Myocyte (in vitro differentiated cells): ENCODE measurements at regions not wholly inside any gene's neighbourhood (a gene's known extent, or its start where the extent isn't known, plus 50 kb on each side); places are given as distances from the start of the nearest gene placed in this dataset.
"Not testable (repeated sequence)": the region's sequence is repeated elsewhere in the genome, so short reads cannot be mapped to it uniquely, and the experiment has no call there.

Experiments used
- DNase-seq: peaks from one replicate; pipeline ENCODE4 v3.0.0-alpha.2; 2012; ENCODE audit warnings: low read depth

DNA sequence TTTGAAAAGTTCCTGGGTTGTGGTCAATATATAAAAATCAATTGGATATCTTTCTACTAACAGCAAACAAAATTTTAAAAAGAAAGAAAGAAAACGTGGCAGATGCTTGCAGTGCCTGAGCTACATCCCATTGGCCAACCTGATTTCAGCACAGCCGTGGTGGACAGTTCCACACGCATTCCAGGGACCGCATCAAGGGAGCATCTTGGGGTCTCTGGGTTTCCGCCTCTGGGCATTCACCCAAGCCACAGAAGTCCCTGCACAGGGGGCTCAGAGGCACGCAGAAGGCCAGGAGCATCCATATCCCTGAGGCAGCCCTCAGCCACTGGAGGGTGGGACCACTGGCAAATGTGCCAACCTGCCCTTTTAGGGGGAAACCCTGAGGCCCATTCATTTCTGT is 254.5 kb upstream of the RNF32 start:
- no peak for DNase-seq

DNA sequence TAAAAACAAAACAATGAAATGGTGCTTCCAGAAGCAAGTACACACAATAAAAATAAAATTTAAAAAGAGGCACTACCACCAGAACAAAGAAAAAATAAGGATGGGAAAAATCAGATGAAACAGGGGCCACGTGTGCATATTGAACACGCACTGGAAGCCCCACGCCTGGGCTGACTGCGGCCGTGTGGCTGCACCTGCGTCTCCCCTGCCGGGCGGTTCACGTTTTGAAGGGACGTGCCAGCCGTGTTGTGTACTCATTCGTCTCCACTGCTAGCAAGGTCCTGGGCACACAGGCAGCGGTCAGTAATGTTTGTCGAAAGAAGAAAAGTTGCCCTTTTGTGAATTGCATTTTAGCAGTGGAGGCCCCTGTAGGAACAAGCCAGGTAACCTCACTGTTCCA is 255.9 kb upstream of the RNF32 start:
- no peak for DNase-seq

DNA sequence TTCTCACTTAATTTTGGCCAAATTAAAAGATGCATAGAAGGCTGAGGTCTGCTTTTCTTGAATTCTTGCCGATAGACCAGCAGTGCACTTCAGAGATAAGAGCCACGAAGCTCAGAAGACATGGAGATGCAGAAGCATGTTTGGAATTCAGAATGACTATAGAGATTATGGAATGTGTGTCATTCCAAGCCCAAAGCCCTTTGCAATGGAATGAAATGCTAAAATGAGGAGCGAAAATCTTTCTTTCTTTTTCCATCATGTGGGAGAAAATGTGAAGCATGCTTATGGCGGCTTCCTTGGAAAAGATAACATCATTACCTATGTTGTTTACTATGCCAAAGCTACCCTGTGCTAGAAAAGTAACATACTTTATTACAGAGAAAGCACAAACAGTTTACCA is 257.0 kb upstream of the RNF32 start:
- DNase-seq, result no peak

DNA sequence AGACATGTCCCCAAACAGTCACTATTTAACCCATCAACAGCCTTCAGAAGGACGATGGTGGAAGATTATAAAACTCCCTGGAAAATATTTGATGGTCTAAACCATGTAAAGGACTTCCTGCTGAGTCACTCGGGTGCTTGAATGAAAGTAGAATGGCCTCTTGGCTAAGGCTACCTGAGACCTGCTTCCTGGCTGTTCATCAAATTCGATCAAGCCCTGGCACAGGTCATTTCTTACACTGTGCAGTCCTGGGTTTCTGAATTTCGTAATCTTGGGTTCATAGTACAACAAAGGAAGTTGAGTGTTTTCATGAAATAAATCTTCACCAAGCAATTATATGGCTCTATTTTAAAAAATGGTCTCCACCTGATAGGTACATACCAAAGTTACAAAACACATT is 260.3 kb upstream of the RNF32 start:
- no peak for DNase-seq

DNA sequence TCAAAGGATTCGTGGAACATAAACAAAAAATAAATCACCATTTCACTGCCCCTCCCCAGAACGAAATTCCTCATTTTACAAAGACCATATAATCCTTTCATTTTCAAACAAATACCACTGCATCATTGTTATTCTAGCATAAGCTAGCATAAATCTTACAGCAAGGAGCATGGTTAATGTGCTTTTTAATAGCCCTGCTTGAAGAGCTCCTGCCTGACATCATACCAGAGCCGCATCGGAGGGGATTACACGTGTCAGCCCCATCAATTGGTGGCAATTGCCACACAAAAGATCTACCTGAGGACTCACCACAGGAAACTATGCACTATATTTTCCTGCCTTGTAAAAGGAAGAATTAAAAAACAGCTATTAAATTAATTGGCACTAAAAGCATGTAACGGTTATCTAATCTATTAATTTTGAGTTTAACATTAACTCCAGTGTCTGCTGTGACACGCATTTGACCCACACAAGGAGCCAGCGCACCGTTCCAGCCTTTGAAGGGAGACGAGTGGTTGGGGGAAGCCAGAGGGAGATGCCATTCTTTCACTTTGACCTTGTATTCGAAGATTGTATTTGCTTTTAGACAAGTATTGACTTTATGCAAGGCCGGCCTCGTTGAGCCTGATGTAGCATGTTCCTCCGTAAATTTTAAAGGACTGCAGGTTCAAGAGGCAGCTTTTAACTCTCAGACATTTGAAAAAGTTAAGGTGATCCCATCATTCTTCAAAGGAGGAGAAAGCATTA is 261.1 kb upstream of the RNF32 start:
- DNase-seq, result no peak

DNA sequence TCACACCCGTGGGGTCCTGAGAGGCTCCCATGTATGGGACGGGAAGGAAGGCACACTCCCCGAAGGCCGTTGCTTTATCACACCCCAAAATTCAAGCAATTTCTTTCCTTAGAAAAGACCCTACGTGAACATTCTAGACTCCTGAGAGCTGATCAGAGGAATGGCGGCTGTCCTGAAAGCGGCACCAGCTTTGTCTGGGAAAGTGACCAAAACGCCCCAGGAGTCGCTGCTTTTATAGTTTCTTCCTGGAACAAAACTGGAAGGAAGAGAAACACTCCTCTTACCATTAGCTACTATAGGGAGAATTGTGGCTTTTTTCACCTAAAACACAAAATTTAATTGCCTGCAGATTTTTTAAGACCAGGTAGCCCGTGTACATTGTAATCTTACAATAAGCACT is 261.8 kb upstream of the RNF32 start:
- DNase-seq, result no peak

DNA sequence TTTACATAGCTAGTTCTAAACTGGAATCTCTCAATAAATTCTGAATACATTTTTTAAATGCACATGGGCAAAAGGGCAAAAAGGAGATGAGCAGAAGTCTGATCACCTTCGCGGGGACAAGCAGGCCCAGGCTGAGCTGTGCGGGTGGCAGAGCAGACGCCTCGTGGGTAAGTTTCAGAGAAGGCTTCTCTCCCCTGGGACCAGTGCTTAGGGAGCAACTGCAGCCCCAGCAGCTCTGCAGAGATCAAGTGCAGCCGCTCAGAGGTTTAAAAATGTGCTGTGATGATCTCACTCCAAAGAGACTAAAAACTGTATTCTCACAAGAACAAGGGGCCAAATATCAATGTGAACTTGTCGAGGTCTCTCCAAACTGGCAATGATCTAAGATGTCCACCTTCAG is 264.3 kb upstream of the RNF32 start:
- no peak for DNase-seq

DNA sequence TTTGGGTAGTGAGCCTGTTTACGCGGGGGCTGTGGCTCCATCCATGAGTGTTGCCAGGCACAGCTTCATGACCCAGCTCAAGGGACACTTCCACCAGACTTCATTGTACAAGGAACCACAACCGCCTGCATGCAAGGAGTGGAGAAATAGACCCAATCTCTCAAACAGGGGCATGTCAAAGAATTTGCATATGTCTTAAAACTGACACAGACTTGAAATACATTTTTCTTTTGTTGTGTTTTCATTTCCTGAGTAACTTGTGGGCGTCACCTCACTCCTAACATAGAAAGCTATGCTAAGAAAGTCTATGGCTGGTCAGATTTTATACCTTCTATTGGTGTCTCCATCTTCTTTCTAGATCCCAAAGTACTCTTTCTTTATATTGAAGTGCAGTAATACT is 266.2 kb upstream of the RNF32 start:
- DNase-seq, result no peak

DNA sequence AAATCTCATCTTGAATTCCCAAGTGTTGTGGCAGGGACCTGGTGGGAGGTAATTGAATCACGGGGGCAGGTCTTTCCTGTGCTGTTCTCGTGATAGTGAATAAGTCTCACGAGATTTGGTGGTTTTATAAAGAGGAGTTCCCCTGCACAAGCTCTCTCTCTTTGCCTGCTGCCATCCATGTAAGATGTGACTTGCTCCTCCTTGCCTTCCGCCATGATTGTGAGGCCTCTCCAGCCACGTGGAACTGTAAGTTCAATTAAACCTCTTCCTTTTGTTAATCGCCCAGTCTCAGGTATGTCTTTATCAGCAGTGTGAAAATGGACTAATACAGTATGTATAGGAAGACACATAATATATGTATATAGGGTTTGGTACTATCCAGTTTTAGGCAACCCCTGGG is 270.6 kb upstream of the RNF32 start:
- not testable (repeated sequence) for DNase-seq

DNA sequence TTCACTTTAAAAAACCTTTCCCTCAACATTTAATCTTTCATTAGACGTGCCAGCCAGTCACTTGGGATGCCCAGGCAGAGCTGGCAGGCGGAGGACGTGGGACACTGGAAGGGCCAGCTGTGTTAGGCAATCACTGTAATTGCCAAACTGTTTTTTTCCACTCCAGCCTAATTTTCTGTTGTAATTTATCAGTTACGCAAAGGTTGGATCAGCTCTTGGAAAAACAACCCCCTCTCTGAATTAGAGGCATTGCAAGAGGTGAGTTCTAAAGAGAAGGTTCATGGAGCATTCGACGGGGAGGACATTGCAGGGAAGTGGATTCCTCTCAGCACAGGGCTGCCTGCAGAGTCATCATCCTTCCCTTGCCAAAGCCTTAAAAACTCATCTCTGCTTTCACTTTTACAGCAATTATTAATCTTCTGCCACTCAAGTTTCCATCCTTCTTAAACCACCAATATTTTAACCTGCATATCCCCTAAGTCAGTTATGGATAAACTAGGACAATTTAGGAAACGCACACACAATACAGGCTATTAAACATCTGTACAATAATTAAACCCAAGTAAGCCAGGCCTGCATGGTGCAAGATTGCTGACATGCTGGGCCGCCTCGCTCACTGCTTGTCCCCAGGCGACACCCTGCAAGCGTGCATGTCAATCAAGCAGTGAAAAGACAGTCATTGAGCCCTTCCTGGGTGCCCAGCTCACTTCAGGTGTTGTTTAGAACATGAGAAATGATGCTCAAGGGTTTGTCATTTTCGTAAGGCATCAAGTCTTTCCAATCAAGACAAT is 272.3 kb upstream of the RNF32 start:
- DNase-seq, result no peak

DNA sequence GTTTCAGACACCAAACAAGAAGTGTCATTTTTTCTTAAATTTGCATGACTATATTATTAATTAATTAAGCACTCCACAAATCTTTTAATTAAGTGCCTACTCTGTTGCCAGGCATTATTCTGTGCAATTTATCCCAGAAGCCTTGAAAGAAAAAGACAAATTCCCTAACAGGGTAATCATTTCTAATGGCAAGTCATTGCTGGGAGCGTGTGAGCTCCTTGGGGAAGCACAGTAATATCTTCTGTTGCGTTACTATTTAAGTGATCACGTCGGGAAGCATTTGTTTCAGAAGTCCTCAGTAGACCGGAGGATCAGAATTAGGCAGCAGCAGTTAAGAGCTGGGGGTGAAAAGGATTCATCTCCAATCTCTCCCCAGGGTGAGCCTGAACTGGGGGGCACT is 276.8 kb upstream of the RNF32 start:
- DNase-seq, result no peak

DNA sequence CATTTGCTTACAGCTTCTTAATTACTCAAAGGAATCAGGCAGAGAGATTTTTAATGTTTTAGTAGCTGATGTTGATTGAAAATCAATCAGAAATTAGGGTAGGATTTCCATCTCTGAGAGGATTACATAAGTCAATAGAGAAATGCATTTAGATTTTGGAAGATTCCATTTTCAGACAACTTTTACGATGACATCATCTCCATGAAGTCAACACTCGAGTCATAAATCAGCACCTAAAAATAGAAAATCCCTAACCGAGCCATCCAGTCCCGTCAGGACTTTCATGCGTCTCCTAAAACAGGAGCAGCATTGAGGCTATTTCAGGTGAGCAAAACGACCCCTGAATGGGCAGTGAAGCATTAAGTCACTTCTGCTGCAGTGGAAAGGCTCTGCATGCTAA is 279.7 kb upstream of the RNF32 start:
- no peak for DNase-seq

DNA sequence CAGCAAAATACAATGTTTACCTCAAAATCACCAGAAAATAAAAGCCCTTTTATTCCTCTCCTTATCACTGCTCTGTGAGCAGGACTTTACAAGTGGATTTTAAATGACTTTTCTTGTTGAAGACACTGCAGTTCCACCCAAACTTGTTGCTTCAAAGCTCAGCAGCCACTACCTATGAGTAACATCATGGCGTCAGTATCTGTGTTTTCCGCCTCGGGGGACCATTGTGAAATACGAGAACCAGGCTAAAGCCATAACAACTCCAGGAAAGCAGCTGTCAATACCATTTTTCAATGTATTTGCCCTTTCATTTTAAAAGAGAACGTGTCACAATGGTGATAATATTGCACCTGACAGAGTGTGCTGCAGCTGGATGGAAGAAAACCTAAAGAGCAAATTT is 284.0 kb upstream of the RNF32 start:
- no peak for DNase-seq

DNA sequence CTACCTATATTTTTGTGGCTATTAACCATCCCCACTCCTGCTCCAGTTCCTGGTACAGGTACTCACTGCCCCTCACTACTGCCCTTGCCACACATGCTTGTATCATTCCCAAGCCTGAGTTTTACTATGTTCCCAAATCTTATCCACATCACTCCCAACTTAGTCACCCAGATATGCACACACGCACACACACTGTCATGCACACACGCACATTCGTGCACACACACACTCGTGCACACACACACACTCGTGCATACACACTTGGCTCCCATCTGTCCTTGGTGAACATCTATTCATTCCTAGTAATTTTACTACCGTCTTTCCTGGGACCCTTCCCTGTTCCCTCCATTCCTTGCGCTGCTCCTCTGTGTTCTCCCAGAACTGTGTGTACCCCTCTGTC is 287.2 kb upstream of the RNF32 start:
- no peak for DNase-seq

DNA sequence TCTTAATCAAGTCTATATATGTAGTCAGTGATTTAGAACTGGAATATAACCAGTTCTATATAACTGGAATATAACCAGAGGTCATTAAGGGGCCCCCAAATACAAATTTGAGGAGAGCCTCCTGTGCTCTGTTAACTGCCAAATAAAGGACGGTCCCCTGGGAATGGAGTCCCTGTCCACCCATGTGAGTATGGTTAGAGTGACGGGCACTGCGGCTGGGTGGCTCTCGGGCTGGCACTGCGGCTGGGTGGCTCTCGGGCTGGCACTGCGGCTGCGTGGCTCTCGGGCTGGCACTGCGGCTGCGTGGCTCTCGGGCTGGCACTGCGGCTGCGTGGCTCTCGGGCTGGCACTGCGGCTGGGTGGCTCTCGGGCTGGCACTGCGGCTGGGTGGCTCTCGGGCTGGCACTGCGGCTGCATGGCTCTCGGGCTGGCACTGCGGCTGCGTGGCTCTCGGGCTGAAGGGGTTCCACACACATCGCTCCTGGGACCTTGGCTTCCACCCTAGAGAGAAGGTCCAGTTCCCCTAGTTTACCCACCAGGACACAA is 292.8 kb upstream of the RNF32 start:
- peak; percentile 1 for DNase-seq

DNA sequence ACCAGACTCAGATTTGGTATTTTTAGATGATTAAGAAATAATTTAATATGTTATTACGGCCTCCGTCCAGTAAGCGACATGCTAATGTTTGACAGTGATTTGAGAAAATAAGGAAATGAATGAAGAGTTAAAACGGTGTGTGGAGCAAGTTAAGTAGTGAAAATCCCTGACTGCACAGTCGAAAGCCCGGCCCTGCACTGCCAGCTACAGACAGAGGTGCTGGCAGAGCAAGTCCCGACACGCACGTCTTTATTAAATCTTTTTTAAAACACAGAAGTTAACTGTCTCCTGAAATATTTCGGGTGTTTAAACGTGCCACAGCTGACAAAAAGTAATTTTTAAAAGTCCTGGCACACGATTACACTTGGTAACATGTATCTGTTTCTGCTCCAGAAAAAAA is 293.4 kb upstream of the RNF32 start:
- DNase-seq, result no peak

DNA sequence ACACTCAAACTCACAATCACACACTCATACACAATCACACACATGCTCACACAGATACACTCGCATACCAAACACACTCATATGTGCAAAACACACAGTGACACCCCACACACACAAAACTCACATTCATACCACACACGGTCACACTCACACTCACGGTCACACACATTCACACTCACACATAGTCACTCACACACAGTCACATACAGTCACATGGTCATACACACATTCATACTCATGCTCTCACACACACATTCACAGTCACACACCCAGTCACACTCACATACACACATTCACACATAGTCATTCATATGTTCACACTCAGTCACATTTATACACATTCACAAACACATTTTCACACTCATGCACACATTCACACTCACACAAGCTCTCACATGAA is 296.0 kb upstream of the RNF32 start:
- DNase-seq, result no peak

DNA sequence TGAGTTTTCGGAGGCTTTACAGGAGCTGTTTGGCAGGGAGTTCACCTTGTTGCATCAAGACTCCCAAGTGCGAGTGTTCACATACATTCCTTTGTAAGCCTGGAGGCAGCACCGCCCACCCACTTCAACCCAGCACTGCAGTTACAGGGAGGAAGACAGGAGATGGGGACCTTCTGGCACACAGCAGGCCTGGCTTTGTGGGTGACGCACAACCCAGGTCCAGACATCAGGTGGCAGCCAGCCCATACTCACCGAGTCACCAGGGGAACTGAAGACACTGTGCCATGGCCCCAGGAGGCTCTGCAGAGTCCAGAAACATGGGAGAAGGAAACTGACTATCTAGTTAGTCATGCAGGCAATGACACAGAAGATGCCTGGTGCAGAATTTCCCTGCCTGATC is 305.9 kb upstream of the RNF32 start:
- DNase-seq, result no peak

DNA sequence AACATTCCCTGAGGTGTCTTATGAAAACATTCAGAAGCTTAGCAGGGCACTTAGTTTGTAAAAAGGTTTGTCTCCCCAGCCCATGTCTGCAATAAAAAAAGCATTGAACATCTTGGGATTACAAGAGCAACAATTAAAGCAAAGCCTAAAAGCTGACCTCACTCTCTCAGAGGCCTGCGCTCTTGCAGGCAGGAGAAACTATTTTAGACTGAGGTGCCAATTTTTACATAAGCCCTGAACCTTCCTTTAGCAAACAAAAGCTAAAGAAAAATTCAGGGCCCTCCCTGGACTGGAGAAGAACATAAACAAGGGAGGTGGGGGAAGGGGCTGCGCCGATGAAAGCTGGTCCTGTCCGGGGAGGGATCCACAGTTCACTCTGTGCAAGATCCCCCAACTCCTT is 312.7 kb upstream of the RNF32 start:
- no peak for DNase-seq

DNA sequence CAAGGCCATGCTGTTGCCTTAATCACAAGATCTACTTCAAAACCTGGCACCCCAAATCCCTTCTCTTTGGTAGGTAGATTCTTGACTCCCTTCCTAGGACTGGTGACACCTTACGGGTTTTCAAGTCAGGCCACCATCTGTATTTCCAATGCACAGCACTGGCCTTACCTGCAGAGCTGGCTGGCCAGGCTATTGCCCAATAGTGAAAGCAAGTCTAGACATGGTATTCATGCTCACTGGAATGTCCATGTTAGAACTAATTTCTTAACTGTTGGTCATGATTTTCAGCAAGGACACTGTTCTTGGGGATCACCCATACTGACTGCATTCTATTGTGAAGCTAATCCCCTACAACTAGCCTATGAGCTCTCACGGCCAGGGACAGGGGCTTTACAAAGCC is 313.1 kb upstream of the RNF32 start:
- no peak for DNase-seq

DNA sequence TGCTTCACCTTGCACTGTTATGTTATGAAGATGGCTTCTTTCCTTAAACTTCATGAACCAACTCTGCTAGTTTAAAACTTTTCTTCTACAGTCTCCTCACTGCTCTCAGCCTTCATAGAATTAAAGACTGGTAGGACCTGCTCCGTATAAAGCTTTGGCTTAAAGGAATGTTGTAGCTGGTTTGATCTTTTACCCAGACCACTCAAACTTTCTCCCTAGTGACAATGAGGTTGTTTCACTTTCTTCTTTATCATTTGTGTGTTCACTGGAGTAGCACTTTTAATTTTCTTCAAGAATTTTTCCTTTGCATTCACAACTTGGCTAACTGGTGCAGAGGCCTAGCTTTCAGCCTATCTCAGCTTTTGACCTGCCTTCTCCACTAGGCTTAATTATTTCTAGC is 316.4 kb upstream of the RNF32 start:
- no peak for DNase-seq

DNA sequence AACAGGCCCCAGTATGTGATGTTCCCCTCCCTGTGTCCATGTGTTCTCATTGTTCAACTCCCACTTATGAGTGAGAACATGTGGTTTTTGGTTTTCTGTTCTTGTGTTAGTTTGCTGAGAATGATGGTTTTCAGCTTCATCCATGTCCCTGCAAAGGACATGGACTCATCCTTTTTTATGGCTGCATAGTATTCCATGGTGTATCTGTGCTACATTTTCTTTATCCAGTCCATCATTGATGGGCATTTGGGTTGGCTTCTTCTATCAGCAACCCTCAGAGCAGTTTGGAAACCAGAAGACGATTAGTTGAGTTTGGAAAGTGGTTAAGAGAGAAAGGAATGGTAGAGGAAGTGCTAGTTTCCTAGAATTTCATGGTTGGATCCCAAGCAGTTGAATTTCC is 319.1 kb upstream of the RNF32 start:
- not testable (repeated sequence) for DNase-seq

DNA sequence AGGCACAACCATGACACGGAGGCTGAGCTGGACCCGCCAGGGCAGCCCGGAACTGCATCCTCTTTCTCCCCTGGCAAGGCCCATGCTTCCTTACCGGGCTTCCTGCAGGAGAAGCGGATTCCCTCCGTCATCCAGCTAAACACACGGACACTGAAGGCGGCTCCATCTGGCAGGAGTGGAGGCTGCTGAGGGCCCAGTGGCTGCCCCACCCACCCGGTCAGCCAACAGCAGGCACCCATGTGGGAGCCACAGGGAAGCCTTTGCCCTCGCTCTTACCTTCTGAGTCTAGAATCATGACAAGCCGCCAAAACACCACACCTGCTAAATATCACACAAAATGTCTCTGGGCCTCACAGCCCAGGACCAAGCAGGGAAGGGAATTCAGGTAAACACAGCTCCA is 321.6 kb upstream of the RNF32 start:
- no peak for DNase-seq
